ENCODE measurements at regions not wholly inside any gene's neighbourhood (a gene's known extent, or its start where the extent isn't known, plus 50 kb on each side); places are given as distances from the start of the nearest gene placed in this dataset.

DNA sequence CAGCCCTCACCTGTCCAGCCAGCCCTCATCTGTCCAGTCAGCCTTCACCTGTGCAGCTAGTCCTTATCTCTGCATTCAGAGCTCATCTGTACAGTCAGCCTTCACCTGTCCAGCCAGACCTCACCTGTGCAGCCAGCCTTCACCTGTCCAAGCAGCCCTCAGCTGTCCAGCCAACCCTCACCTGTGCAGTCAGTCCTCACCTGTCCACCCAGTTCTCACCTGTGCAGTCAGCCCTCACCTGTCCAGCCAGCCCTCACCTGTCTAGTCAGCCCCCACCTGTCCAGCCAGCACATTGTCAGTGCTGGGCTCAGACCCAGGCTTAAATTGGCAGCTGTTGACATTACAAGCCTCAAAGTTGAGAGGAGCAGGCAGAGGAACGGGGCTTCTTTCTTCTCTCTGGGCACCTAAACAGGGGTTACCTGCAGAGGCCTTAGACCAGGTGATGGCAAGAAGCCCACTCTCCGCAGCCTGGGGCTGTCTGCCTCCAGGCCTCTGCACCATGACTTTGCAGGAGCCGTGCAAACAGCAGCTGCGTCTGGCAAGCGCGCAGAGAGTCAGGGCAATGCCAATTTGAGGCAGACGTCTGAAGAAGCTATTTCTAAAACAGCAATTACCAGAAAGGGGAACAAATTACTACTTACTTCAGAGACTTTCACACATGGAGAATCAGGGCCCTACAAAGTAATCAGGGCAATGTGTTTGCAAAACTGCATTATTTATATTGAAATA is 506.1 kb downstream of the NPHP4 start:
- H3K9ac ChIP-seq (ENCODE audit: low read length) = no peak overlapping the region
- ATAC-seq (no peak), DNase-seq (ENCODE audit: low read depth, low spot score) (no peak)
- TF ChIP-seq ELF1 (IDR thresholded peaks at IDR 0.05; ENCODE audit: borderline replicate concordance, low read depth) = no peak
- TF ChIP-seq SRF (IDR thresholded peaks at IDR 0.05; ENCODE audit: low read depth) = no peak
- TF ChIP-seq, protein P1, sequence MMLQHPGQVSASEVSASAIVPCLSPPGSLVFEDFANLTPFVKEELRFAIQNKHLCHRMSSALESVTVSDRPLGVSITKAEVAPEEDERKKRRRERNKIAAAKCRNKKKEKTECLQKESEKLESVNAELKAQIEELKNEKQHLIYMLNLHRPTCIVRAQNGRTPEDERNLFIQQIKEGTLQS (IDR thresholded peaks at IDR 0.05) = no peak
- TF ChIP-seq JUND (IDR thresholded peaks at IDR 0.05) = no peak
- no peak for TF ChIP-seq ZNF274 (IDR thresholded peaks at IDR 0.05; ENCODE audit: low read depth, low read length)
- ChIA-PET POLR2A (no interaction called here), RAD21 (ENCODE audit: low non-redundant PET in 1 of 2, low total read pairs in 2 of 2, uncharacterized antibody in 2 of 2, unreplicated experiment in 2 of 2) (no interaction called here), CTCF (no interaction called here)
- no peaks in the 10 kb centered on the region for H3K9me2 ChIP-seq (ENCODE audit: insufficient read depth)
- H3K36me3 ChIP-seq (ENCODE audit: control insufficient read depth in 1 of 2, insufficient read depth in 2 of 2, low read length in 2 of 2) = no peaks in the 10 kb centered on the region
- H3K4me3 ChIP-seq (replicated peaks in 1 of 2; ENCODE audit: low read depth in 1 of 2, low read length in 2 of 2) = no peak overlapping the region
- H3K4me1 ChIP-seq (ENCODE audit: control insufficient read depth in 1 of 2, insufficient read depth in 2 of 2, low read length in 2 of 2) = no peaks in the 10 kb centered on the region
- H4K20me1 ChIP-seq (ENCODE audit: insufficient read depth) = no peaks in the 10 kb centered on the region
- peaks cover 34% of the 10 kb centered on the region for H3K27me3 ChIP-seq (ENCODE audit: insufficient read depth, low read length)
- BruUV-seq (replicated peaks) = no TSS peak
- intact Hi-C loops (cut with micrococcal nuclease) = no loop called here
- no peak overlapping the region for H3K27ac ChIP-seq (ENCODE audit: low read depth, low read length)
- H3K79me2 ChIP-seq (ENCODE audit: insufficient read depth, low read length) = no peaks in the 10 kb centered on the region
- no peak overlapping the region for H2AFZ ChIP-seq (ENCODE audit: low read depth, low read length, poor library complexity, severe bottlenecking)
- H3K9me3 ChIP-seq (ENCODE audit: control insufficient read depth in 1 of 2, insufficient read depth in 1 of 2, low read depth in 1 of 2, low read length in 2 of 2) = no peaks in the 10 kb centered on the region
- H3K4me2 ChIP-seq (ENCODE audit: low read length) = no peak overlapping the region

DNA sequence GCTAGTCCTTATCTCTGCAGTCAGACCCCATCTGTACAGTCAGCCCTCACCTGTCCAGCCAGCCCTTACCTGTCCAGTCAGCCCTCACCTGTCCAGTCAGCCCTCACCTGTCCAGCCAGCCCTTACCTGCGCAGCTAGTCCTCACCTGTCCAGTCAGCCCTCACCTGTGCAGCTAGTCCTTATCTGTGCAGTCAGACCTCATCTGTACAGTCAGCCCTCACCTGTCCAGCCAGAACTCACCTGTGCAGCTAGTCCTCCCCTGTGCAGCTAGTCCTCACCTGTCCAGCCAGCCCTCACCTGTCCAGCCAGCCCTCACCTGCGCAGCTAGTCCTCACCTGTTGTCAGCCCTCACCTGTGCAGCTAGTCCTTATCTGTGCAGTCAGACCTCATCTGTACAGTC is 506.8 kb downstream of the NPHP4 start:
- H3K9me2 ChIP-seq (ENCODE audit: insufficient read depth) = no peaks in the 10 kb centered on the region
- no TSS peak for BruUV-seq (replicated peaks)
- peaks cover 27% of the 10 kb centered on the region for H3K27me3 ChIP-seq (ENCODE audit: insufficient read depth, low read length)
- no peaks in the 10 kb centered on the region for H3K4me1 ChIP-seq (ENCODE audit: control insufficient read depth in 1 of 2, insufficient read depth in 2 of 2, low read length in 2 of 2)
- H3K9me3 ChIP-seq (ENCODE audit: control insufficient read depth in 1 of 2, insufficient read depth in 1 of 2, low read depth in 1 of 2, low read length in 2 of 2) = no peaks in the 10 kb centered on the region
- intact Hi-C loops (cut with micrococcal nuclease) = no loop called here
- no peak overlapping the region for H3K27ac ChIP-seq (ENCODE audit: low read depth, low read length)
- H3K9ac ChIP-seq (ENCODE audit: low read length) = no peak overlapping the region
- no peak overlapping the region for H3K4me2 ChIP-seq (ENCODE audit: low read length)
- RAD21 ChIA-PET (ENCODE audit: low non-redundant PET in 1 of 2, low total read pairs in 2 of 2, uncharacterized antibody in 2 of 2, unreplicated experiment in 2 of 2) = no interaction called here
- no peaks in the 10 kb centered on the region for H3K36me3 ChIP-seq (ENCODE audit: control insufficient read depth in 1 of 2, insufficient read depth in 2 of 2, low read length in 2 of 2)
- ATAC-seq (no peak), DNase-seq (ENCODE audit: low read depth, low spot score) (no peak)
- H3K79me2 ChIP-seq (ENCODE audit: insufficient read depth, low read length) = no peaks in the 10 kb centered on the region
- POLR2A ChIA-PET = no interaction called here
- H2AFZ ChIP-seq (ENCODE audit: low read depth, low read length, poor library complexity, severe bottlenecking) = no peak overlapping the region
- no peaks in the 10 kb centered on the region for H4K20me1 ChIP-seq (ENCODE audit: insufficient read depth)
- H3K4me3 ChIP-seq (replicated peaks in 1 of 2; ENCODE audit: low read depth in 1 of 2, low read length in 2 of 2) = no peak overlapping the region
- CTCF ChIA-PET = no interaction called here
- TF ChIP-seq EZH2 (IDR thresholded peaks at IDR 0.05) (no peak), FOSL1 (IDR thresholded peaks at IDR 0.05; ENCODE audit: low read depth) (no peak), ZFX (IDR thresholded peaks at IDR 0.05) (no peak), SIN3A (IDR thresholded peaks at IDR 0.05; ENCODE audit: low read depth) (no peak), ELF1 (IDR thresholded peaks at IDR 0.05; ENCODE audit: borderline replicate concordance, low read depth) (no peak), RAD21 (IDR thresholded peaks at IDR 0.05; ENCODE audit: low read depth) (no peak), POLR2A (IDR thresholded peaks at IDR 0.05; ENCODE audit: borderline replicate concordance, extremely low read depth, insufficient read depth, insufficient read length) (no peak), EGR1 (IDR thresholded peaks at IDR 0.05; ENCODE audit: low read depth) (no peak), SRF (IDR thresholded peaks at IDR 0.05; ENCODE audit: low read depth) (no peak), ZNF274 (IDR thresholded peaks at IDR 0.05; ENCODE audit: low read depth, low read length) (no peak), POLR2AphosphoS5 (IDR thresholded peaks at IDR 0.05; ENCODE audit: low read depth, low read length) (no peak), EZH2phosphoT487 (IDR thresholded peaks at IDR 0.05; ENCODE audit: borderline replicate concordance) (no peak), SP1 (IDR thresholded peaks at IDR 0.05; ENCODE audit: low read depth) (no peak), CBX3 (IDR thresholded peaks at IDR 0.05; ENCODE audit: low read depth) (no peak)
- TF ChIP-seq, protein P2, sequence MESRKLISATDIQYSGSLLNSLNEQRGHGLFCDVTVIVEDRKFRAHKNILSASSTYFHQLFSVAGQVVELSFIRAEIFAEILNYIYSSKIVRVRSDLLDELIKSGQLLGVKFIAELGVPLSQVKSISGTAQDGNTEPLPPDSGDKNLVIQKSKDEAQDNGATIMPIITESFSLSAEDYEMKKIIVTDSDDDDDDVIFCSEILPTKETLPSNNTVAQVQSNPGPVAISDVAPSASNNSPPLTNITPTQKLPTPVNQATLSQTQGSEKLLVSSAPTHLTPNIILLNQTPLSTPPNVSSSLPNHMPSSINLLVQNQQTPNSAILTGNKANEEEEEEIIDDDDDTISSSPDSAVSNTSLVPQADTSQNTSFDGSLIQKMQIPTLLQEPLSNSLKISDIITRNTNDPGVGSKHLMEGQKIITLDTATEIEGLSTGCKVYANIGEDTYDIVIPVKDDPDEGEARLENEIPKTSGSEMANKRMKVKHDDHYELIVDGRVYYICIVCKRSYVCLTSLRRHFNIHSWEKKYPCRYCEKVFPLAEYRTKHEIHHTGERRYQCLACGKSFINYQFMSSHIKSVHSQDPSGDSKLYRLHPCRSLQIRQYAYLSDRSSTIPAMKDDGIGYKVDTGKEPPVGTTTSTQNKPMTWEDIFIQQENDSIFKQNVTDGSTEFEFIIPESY (IDR thresholded peaks at IDR 0.05; ENCODE audit: extremely low read depth, insufficient replicate concordance, low read length) = no peak
- TF ChIP-seq, protein P3, sequence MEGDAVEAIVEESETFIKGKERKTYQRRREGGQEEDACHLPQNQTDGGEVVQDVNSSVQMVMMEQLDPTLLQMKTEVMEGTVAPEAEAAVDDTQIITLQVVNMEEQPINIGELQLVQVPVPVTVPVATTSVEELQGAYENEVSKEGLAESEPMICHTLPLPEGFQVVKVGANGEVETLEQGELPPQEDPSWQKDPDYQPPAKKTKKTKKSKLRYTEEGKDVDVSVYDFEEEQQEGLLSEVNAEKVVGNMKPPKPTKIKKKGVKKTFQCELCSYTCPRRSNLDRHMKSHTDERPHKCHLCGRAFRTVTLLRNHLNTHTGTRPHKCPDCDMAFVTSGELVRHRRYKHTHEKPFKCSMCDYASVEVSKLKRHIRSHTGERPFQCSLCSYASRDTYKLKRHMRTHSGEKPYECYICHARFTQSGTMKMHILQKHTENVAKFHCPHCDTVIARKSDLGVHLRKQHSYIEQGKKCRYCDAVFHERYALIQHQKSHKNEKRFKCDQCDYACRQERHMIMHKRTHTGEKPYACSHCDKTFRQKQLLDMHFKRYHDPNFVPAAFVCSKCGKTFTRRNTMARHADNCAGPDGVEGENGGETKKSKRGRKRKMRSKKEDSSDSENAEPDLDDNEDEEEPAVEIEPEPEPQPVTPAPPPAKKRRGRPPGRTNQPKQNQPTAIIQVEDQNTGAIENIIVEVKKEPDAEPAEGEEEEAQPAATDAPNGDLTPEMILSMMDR (IDR thresholded peaks at IDR 0.05 in 2 of 3, conservative IDR thresholded peaks at IDR 0.05 in 1 of 3; ENCODE audit: borderline replicate concordance in 1 of 3, insufficient read depth in 1 of 3, low read depth in 2 of 3, low read length in 2 of 3) = no peak
- TF ChIP-seq, protein P4, sequence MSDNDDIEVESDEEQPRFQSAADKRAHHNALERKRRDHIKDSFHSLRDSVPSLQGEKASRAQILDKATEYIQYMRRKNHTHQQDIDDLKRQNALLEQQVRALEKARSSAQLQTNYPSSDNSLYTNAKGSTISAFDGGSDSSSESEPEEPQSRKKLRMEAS (IDR thresholded peaks at IDR 0.05) = no peak

All from HCT116 (cell line).